ACC112 (cell line): ENCODE measurements at regions not wholly inside any gene's neighbourhood (a gene's known extent, or its start where the extent isn't known, plus 50 kb on each side); places are given as distances from the start of the nearest gene placed in this dataset.

Source experiments
- H2AFZ ChIP-seq: fragments of 200-600 bp; sonication (generic); one replicate; pipeline ENCODE4 v1.6.0; 2017; ENCODE audit warnings: antibody characterized with exemption, low read length; ENCODE audit not compliant: unreplicated experiment
- H3K27ac ChIP-seq: fragments of 200-600 bp; sonication (generic); 2 replicates; pipeline ENCODE4 v1.5.1; 2014; ENCODE audit warnings: low read depth, mild to moderate bottlenecking, antibody characterized with exemption, low read length, moderate library complexity
- H3K27me3 ChIP-seq: fragments of 200-600 bp; sonication (generic); 2 replicates; pipeline ENCODE4 v1.6.1; 2014; ENCODE audit warnings: mild to moderate bottlenecking, antibody characterized with exemption, low read length, moderate library complexity, mixed read lengths; ENCODE audit not compliant: insufficient read depth
- H3K36me3 ChIP-seq: fragments of 200-600 bp; sonication (generic); 2 replicates; pipeline ENCODE4 v1.6.1; 2016; ENCODE audit warnings: mild to moderate bottlenecking, antibody characterized with exemption, low read length, moderate library complexity, mixed read lengths; ENCODE audit not compliant: insufficient read depth
- H3K4me1 ChIP-seq: fragments of 200-600 bp; sonication (generic); one replicate; pipeline ENCODE4 v1.6.1; 2016; ENCODE audit warnings: low read length, mixed read lengths; ENCODE audit not compliant: insufficient read depth, unreplicated experiment, control insufficient read depth
- H3K4me3 ChIP-seq: fragments of 200-600 bp; sonication (generic); 2 replicates; pipeline ENCODE4 v1.5.1; 2014; ENCODE audit warnings: mild to moderate bottlenecking, low read depth, low read length
- H3K79me2 ChIP-seq: fragments of 200-600 bp; sonication (generic); one replicate; pipeline ENCODE4 v1.6.0; 2016; ENCODE audit warnings: low read length; ENCODE audit not compliant: control insufficient read depth, unreplicated experiment, insufficient read depth

DNA sequence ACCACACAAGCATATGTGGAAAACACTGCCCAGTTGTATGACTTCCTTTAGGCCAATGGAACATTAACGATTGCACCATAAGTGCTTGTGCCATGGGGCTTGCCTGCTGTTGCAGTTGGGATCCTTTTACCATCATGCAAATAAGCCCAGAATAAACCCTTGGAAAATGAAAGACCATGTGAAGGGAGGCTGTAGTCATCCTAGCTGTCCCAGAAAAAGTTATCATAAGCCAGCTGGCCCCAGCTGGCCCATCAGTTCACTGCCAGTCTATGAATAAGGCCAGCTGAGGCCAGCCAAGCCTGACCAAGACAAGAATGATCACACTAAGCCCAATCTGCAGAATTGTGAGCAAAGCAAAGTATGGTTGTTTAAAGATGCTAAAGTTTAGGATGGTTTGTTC is 253.9 kb upstream of the ARHGAP20 start:
- H3K4me1 ChIP-seq: no peaks in the 10 kb centered on the region
- no peaks in the 10 kb centered on the region for H3K36me3 ChIP-seq
- no peaks in the 10 kb centered on the region for H3K27me3 ChIP-seq
- no peak overlapping the region for H3K4me3 ChIP-seq
- H3K79me2 ChIP-seq: no peaks in the 10 kb centered on the region
- no peak overlapping the region for H3K27ac ChIP-seq
- H2AFZ ChIP-seq: no peak overlapping the region

DNA sequence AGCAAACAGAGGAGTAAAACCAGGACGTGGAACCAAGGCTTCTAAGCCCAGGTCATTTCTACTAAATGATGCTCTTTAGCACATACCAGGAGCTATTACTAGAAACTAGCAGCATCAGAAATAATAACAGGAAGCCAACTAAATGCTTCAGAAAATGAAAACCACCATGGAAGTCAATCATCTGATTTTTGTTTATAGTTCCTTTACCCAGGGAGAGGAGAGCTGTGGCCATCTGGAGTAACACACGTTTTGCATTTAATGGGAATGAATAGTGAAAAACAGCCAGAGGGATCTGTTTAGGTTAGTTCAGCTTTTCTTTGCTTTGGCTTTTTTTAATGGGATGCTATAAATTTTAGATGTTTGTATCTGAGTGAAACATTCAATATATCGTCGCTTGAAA is 250.7 kb upstream of the ARHGAP20 start:
- H3K27ac ChIP-seq: no peak overlapping the region
- no peaks in the 10 kb centered on the region for H3K36me3 ChIP-seq
- no peak overlapping the region for H3K4me3 ChIP-seq
- H2AFZ ChIP-seq: no peak overlapping the region
- H3K27me3 ChIP-seq: no peaks in the 10 kb centered on the region
- no peaks in the 10 kb centered on the region for H3K4me1 ChIP-seq
- H3K79me2 ChIP-seq: no peaks in the 10 kb centered on the region

DNA sequence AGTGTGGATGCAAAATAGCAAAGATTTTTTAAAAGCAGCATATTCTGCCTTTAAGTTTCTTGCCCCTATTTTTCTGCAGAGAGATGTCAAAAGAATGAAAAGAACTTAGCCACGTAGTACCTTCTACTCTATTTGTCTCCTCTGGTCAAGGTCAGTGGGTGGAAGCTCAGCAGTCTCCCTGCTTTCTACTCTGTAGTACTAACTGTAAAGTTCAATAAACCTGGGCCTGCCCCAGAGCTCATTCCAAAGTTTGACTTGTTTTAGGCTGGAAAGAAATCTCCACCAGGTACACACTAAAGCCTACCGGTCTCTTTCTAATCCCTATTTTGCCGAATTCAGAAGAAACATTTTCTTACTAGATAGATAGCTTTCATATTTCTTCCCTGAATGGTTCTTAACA is 247.9 kb upstream of the ARHGAP20 start:
- Histone ChIP-seq H3K36me3 (no peaks in the 10 kb centered on the region), H3K4me3 (no peak overlapping the region), H3K4me1 (no peaks in the 10 kb centered on the region), H3K79me2 (no peaks in the 10 kb centered on the region), H2AFZ (no peak overlapping the region), H3K27ac (no peak overlapping the region), H3K27me3 (no peaks in the 10 kb centered on the region)

DNA sequence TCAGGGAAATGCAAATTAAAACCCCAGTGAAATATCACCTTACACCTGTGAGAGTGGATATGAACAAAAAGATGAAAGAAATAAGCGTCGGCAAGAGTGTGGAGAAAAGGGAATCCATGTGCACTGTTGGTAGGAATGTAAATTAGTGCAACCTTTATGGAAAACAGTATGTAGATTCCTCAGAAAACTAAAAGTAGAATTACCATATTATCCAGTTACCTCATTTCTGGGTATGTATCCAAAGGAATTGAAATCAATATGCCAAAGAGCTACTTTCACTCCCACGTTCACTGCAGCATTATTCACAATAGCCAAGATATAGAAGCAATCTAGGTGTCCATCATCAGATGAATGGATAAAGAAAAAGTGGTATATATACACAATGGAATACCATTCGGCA is 246.0 kb upstream of the ARHGAP20 start:
- no peak overlapping the region for H2AFZ ChIP-seq
- no peaks in the 10 kb centered on the region for H3K79me2 ChIP-seq
- no peaks in the 10 kb centered on the region for H3K27me3 ChIP-seq
- H3K4me1 ChIP-seq: no peaks in the 10 kb centered on the region
- H3K27ac ChIP-seq: no peak overlapping the region
- H3K4me3 ChIP-seq: no peak overlapping the region
- no peaks in the 10 kb centered on the region for H3K36me3 ChIP-seq

DNA sequence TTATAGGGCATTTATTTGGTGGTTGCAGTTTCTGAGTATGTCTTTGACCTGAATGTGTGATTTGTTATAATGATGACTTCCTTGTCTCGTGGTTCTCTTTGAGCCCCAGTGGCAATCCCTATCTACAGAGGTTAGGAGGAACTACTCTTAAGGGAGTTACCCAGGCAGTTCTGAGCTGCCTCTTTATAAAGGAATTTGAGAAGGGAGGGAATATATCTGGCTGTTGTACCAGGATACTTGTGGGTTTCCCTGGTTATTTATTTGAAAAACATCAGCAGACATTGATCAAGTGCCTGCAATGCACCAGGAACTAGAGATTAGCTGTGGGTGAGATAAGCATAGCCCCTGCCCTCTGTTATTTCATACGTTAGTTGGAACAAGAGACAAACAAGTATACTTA is 243.5 kb upstream of the ARHGAP20 start:
- no peaks in the 10 kb centered on the region for H3K27me3 ChIP-seq
- H2AFZ ChIP-seq: no peak overlapping the region
- no peak overlapping the region for H3K4me3 ChIP-seq

DNA sequence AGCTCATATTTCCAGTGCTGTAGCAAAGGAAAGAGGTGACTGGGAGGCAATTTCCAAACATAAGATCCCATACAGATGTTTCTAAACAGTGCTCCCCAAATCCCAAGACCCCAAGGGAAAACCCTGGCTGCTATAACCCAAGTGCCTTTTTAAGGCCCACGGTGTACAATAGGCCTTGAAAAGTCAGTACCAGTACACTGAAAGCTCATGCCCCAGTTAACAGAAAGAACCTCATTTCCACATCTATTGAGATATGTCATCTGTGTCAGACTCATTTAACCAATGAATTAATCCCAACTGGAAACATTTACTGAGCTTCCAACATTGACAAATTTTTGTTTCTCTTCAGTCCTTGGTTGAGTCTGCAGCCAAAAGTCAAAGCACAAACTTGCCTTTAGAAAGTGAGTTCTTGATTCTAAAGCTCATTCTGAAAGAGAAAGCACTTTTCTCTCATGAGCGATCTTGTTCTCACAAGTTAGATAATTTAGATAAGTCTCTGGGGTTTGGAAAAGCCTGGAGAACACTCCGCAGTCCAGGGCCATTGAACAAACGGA is 239.8 kb upstream of the ARHGAP20 start:
- peak overlapping the region; percentile 78 for H2AFZ ChIP-seq
- H3K4me3 ChIP-seq: no peak overlapping the region
- H3K4me1 ChIP-seq: no peaks in the 10 kb centered on the region
- H3K79me2 ChIP-seq: no peaks in the 10 kb centered on the region
- no peaks in the 10 kb centered on the region for H3K36me3 ChIP-seq
- H3K27ac ChIP-seq: no peak overlapping the region
- H3K27me3 ChIP-seq: no peaks in the 10 kb centered on the region

More for the DNA sequence above, 243.5 kb upstream of the ARHGAP20 start:
- H3K4me1 ChIP-seq: no peaks in the 10 kb centered on the region
- H3K36me3 ChIP-seq: no peaks in the 10 kb centered on the region
- H3K79me2 ChIP-seq: no peaks in the 10 kb centered on the region
- H3K27ac ChIP-seq: no peak overlapping the region

DNA sequence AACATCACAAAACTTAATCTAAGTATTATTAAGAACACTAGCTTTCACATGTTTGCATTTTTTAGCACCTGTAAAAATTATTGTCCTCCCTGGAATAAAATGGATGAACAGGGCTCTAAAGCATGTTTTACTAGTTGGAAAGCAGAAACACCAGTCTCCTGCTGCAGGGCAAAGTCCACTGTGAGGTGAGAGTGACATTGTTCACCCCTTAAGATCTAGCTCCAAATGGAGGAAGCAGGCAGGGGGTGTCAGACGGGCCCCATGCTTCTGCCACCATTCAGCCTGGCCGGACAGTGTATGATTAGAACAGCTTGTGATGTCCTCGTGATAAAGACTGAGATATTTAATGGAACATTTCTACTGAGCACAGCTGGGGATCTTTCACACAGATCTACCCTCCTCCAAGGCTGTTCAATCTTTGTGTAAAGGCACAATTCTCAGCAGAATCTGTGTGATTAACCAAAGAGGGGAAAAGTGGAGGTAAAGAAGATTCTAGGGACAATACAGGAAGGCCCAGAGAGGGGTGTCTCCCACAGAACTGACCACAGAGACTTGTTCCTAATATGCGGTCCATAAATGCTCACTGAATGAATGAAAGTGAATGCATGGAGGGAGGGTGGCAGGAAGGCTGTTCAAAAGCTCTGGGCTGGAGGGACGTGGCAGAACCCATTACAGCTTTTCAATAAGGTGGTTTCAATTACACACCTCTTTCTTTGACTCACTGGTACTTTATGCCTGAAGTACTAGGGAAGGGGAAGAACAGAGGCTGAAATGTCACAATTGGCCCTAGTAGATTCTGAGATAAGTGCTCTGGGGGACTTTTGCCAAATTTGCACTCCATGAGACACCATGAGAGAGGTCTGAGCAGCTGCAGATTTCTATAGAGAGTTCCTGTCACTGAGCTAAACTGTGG is 239.1 kb upstream of the ARHGAP20 start:
- no peaks in the 10 kb centered on the region for H3K79me2 ChIP-seq
- no peak overlapping the region for H3K27ac ChIP-seq
- H3K4me3 ChIP-seq: no peak overlapping the region
- no peak overlapping the region for H2AFZ ChIP-seq
- H3K4me1 ChIP-seq: no peaks in the 10 kb centered on the region
- no peaks in the 10 kb centered on the region for H3K27me3 ChIP-seq
- no peaks in the 10 kb centered on the region for H3K36me3 ChIP-seq

DNA sequence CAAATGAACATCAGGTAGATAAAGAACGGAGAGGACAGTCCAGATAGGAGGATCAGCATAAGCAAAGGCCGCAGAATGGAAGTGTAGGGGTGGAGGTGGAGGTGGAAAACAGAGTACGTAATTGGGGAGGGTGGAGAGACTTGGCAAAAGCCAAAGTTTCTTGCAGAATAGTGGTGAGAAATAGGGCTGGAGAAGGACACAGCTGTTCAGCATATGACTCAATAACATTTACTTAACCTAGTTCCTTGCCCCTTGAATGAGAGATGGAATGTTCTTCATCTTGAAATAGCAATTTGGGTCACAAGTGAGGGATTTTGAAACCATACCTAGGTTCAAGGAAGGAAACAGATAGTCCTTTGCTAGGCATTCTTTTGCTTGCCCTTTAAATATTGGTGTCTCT is 235.9 kb upstream of the ARHGAP20 start:
- no peak overlapping the region for H3K27ac ChIP-seq
- H3K4me1 ChIP-seq: no peaks in the 10 kb centered on the region
- H3K4me3 ChIP-seq: no peak overlapping the region
- H3K27me3 ChIP-seq: no peaks in the 10 kb centered on the region
- H2AFZ ChIP-seq: no peak overlapping the region
- H3K36me3 ChIP-seq: no peaks in the 10 kb centered on the region
- no peaks in the 10 kb centered on the region for H3K79me2 ChIP-seq

DNA sequence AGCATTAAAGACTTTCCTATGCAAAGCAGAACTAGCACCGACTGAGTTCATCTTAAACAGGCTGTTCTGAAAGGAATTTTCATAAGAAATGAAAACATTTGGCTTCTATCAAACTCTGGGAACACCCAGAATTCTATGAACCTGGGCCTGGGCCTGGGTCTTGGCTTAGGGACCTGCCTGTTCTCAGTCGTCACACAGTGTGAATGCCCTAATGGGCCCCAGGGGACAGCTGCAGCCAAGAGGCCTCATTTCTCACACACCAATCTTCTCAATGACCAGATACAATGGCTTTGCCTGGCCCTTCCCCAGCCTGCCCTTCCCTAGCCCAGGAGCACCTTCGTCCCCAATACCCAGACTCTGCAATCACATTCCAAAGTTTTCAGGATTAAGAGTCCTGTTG is 234.9 kb upstream of the ARHGAP20 start:
- H2AFZ ChIP-seq: no peak overlapping the region
- no peaks in the 10 kb centered on the region for H3K79me2 ChIP-seq
- H3K4me3 ChIP-seq: no peak overlapping the region
- no peaks in the 10 kb centered on the region for H3K4me1 ChIP-seq
- no peaks in the 10 kb centered on the region for H3K27me3 ChIP-seq
- H3K27ac ChIP-seq: no peak overlapping the region
- no peaks in the 10 kb centered on the region for H3K36me3 ChIP-seq

DNA sequence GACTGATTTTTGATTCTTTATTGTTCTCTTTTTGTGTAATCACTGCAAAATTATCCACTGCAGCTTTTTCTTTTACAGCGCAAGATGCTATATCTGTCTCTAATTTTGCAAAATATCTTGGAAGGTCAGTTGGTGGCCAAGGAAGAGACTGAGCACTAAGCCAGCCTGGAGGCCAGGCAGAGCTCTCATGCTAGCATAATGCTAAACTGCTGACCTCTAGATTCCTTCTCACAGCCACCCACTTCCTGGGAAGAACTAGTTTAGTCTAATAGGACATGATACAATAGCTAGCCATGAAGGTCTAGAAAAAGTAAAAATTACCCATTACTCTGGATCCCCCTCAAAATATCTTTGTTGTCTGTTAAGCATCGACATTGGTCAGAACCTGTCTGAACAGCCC is 227.2 kb upstream of the ARHGAP20 start:
- Histone ChIP-seq H3K79me2 (no peaks in the 10 kb centered on the region), H2AFZ (no peak overlapping the region), H3K36me3 (no peaks in the 10 kb centered on the region), H3K4me3 (no peak overlapping the region), H3K27ac (no peak overlapping the region), H3K27me3 (no peaks in the 10 kb centered on the region), H3K4me1 (no peaks in the 10 kb centered on the region)

DNA sequence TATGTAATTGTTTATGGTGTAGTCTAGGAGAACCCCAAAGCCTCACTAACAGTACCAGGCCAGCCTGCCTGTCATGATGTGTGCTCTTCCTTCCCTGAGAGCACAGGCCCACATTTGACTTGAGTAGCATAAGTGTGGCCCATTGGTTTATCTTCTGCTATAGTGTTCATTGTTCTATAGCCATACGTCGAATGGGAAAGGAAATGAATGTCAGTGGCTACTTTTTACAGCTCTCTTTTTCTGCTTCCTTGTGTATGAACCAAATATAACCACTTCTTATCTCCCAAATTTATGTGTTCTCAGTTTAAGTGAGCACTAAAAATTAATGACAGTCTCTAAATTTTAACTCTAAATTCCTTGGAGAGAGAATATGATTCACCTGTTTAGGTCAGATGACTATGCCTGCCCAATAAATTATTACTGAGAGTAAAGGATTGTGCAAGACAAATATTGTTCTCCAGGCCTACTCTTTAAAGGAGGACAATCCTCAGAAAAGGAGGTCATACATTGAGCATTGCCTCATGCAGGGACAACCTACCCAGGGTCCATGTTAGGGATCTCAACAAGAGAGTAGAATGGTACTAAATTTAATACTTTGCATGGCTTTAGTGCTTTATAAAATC is 222.9 kb upstream of the ARHGAP20 start:
- no peaks in the 10 kb centered on the region for H3K36me3 ChIP-seq
- H2AFZ ChIP-seq: no peak overlapping the region
- H3K79me2 ChIP-seq: no peaks in the 10 kb centered on the region
- no peaks in the 10 kb centered on the region for H3K27me3 ChIP-seq
- H3K4me3 ChIP-seq: no peak overlapping the region
- H3K27ac ChIP-seq: no peak overlapping the region
- H3K4me1 ChIP-seq: no peaks in the 10 kb centered on the region
